ENCODE measurements at regions not wholly inside any gene's neighbourhood (a gene's known extent, or its start where the extent isn't known, plus 50 kb on each side); places are given as distances from the start of the nearest gene placed in this dataset.

DNA sequence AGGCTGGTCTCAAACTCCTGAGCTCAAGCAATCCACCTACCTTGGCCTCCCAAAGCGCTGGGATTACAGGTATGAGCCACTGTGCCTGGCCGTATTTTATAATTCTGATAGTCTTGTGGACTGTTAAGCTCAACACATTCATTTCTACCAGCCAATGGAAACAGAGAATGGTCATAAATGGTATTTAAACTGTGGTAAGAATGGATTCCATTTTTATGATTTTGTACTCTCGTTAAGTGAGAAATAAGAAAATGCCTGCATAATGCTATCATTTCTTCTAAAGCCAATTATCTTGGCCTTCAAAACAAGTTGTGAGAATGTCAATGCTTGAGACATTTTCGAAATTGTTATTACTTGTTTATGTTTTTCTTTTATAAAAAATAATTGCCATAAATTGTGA, 321.0 kb downstream of the IL15 start:
- H3K4me3 ChIP-seq, result no peak overlapping the region
- 67% methylated on average over 4 of the region's 4 CpGs for WGBS (ENCODE audit: insufficient coverage, low coverage, low lambda C conversion rate, missing lambda C conversion rate)
- no peaks in the 10 kb centered on the region for H3K9me3 ChIP-seq
- intact Hi-C loops (cut with DNase I), result no loop called here
- no peak for ATAC-seq
- no peaks in the 10 kb centered on the region for H3K36me3 ChIP-seq
- H3K27me3 ChIP-seq, result no peaks in the 10 kb centered on the region
- no peaks in the 10 kb centered on the region for H3K4me1 ChIP-seq
- DNase-seq, result no peak
- no peak overlapping the region for H3K27ac ChIP-seq
- TF ChIP-seq, protein P1, sequence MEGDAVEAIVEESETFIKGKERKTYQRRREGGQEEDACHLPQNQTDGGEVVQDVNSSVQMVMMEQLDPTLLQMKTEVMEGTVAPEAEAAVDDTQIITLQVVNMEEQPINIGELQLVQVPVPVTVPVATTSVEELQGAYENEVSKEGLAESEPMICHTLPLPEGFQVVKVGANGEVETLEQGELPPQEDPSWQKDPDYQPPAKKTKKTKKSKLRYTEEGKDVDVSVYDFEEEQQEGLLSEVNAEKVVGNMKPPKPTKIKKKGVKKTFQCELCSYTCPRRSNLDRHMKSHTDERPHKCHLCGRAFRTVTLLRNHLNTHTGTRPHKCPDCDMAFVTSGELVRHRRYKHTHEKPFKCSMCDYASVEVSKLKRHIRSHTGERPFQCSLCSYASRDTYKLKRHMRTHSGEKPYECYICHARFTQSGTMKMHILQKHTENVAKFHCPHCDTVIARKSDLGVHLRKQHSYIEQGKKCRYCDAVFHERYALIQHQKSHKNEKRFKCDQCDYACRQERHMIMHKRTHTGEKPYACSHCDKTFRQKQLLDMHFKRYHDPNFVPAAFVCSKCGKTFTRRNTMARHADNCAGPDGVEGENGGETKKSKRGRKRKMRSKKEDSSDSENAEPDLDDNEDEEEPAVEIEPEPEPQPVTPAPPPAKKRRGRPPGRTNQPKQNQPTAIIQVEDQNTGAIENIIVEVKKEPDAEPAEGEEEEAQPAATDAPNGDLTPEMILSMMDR (IDR thresholded peaks at IDR 0.05), result no peak
- TF ChIP-seq POLR2A (IDR thresholded peaks at IDR 0.05), result no peak

DNA sequence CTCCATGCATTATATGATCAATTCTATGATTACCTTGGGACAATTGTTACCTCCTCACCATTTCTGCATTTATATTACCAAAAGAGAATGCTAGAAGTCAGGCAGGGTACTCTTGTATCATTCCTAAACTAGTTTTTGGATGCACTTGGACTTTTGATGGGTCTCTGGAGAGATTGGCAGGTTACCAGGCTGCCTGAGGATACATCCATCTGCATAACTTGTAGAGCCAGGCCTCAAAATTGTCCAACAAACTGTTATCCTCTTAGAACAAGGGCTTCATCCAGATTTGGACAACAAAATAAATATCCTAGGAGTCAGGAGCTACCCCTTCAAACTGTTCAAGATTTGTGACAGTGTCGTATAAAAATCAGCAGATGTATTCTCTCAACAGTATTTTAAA, 326.1 kb downstream of the IL15 start:
- WGBS (ENCODE audit: insufficient coverage, low coverage, low lambda C conversion rate, missing lambda C conversion rate), result 44% methylated on average over 1 of the region's 1 CpG
- H3K4me3 ChIP-seq, result no peak overlapping the region
- ATAC-seq, result no peak

DNA sequence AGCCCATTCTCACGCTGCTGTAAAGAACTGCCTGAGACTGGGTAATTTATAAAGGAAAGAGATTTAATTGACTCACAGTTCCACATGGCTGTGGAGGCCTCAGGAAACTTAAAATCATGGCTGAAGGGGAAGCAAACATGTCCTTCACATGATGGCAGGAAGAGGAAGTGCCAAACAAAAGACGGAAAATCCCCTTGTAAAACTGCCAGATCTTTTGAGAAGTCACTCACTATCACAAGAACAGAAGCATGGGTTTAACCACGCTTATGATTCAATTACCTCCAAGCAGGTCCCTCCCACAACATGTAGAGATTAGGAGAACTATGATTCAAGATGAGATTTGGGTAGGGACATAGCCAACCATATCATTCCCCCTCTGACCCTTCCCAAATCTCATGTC, 335.5 kb downstream of the IL15 start:
- 55% methylated on average over 3 of the region's 3 CpGs for WGBS (ENCODE audit: insufficient coverage, low coverage, low lambda C conversion rate, missing lambda C conversion rate)
- intact Hi-C loops (cut with DNase I), result no loop called here
- ATAC-seq, result no peak

More for the DNA sequence above, 326.1 kb downstream of the IL15 start:
- Histone ChIP-seq H3K9me3 (no peaks in the 10 kb centered on the region), H3K27me3 (no peaks in the 10 kb centered on the region), H3K36me3 (no peaks in the 10 kb centered on the region), H3K4me1 (no peaks in the 10 kb centered on the region), H3K27ac (no peak overlapping the region)
- DNase-seq, result no peak
- intact Hi-C loops (cut with DNase I), result no loop called here
- TF ChIP-seq, protein P1 (IDR thresholded peaks at IDR 0.05), result no peak

DNA sequence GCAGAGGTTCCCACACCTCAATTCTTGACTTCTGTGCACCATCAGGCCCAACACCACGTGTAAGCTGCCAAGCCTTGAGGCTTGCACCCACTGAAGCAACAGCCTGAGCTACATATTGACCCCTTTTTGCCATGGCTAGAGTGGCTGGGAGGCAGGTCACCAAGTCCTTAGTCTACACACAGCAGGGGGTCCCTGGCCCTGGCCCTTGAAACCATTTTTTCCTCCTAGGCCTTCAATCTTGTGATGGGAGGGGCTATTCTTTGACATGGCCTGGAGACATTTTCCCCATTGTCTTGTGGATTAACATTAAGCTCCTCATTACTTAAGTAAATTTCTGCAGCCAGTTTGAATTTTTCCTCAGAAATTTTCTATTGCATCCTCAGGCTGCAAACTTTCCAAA, 336.6 kb downstream of the IL15 start:
- H3K36me3 ChIP-seq, result no peaks in the 10 kb centered on the region
- DNase-seq (no peak), ATAC-seq (no peak)
- intact Hi-C loops (cut with DNase I), result no loop called here
- WGBS (ENCODE audit: insufficient coverage, low coverage, low lambda C conversion rate, missing lambda C conversion rate), result 20% methylated on average over 1 of the region's 1 CpG
- no peak overlapping the region for H3K27ac ChIP-seq
- no peak overlapping the region for H3K4me3 ChIP-seq
- no peaks in the 10 kb centered on the region for H3K4me1 ChIP-seq
- no peaks in the 10 kb centered on the region for H3K9me3 ChIP-seq
- TF ChIP-seq POLR2A (IDR thresholded peaks at IDR 0.05), result no peak
- no peaks in the 10 kb centered on the region for H3K27me3 ChIP-seq

More for the DNA sequence above, 335.5 kb downstream of the IL15 start:
- H3K36me3 ChIP-seq, result no peaks in the 10 kb centered on the region
- H3K27me3 ChIP-seq, result no peaks in the 10 kb centered on the region
- TF ChIP-seq POLR2A (IDR thresholded peaks at IDR 0.05), result no peak
- TF ChIP-seq, protein P1 (IDR thresholded peaks at IDR 0.05), result no peak
- no peaks in the 10 kb centered on the region for H3K9me3 ChIP-seq
- DNase-seq, result no peak
- H3K4me1 ChIP-seq, result no peaks in the 10 kb centered on the region
- H3K4me3 ChIP-seq, result no peak overlapping the region
- no peak overlapping the region for H3K27ac ChIP-seq

Data from right lobe of liver (tissue), 6 donors.